Heart right ventricle (tissue), 16 donors: ENCODE measurements at regions not wholly inside any gene's neighbourhood (a gene's known extent, or its start where the extent isn't known, plus 50 kb on each side); places are given as distances from the start of the nearest gene placed in this dataset.

Source experiments
- ATAC-seq, 8 donors: fragments of 200-7000 bp; cut with Tn5 transposase; one replicate each; pipeline ENCODE4 v1.9.1; 2020; ENCODE audit warnings: mild to moderate bottlenecking in 8 of 8, moderate library complexity in 8 of 8, moderate number of reproducible peaks in 1 of 8
- DNase-seq, 2 donors: peaks; one replicate each; pipeline ENCODE4 v3.0.0-alpha.2; 2020
- H3K27ac ChIP-seq, 10 donors: fragments of 200-600 bp; sonication (generic) in 2 of 10; one replicate each; pipeline versions ENCODE4 v1.5.0 to v1.8.0; 2020 to 2022; ENCODE audit warnings: mild to moderate bottlenecking in 3 of 10
- H3K27me3 ChIP-seq, 7 donors: fragments of 200-600 bp; one replicate each; pipeline ENCODE4 v1.8.0; 2021 to 2022; ENCODE audit warnings: mild to moderate bottlenecking in 2 of 7
- H3K36me3 ChIP-seq, 9 donors: fragments of 200-600 bp; sonication (generic) in 1 of 9; one replicate each; pipeline versions ENCODE4 v1.5.0 to v1.8.0; 2020 to 2022; ENCODE audit warnings: mild to moderate bottlenecking in 2 of 9
- H3K4me1 ChIP-seq, 9 donors: fragments of 200-600 bp; sonication (generic) in 1 of 9; one replicate each; pipeline versions ENCODE4 v1.5.0 to v1.8.0; 2020 to 2022; ENCODE audit warnings: mild to moderate bottlenecking in 4 of 9
- H3K4me3 ChIP-seq, 10 donors: fragments of 200-600 bp; sonication (generic) in 2 of 10; one replicate each; pipeline versions ENCODE4 v1.5.0 to v1.8.0; 2020 to 2022; ENCODE audit warnings: mild to moderate bottlenecking in 7 of 10, moderate library complexity in 2 of 10
- H3K9me3 ChIP-seq, 11 donors: fragments of 200-600 bp in 10 of 11; sonication (generic) in 2 of 11; one replicate each; pipeline versions ENCODE4 v1.5.0 to v1.8.0; 2013 to 2022; ENCODE audit warnings: mild to moderate bottlenecking in 2 of 11, control low read depth in 1 of 11, moderate library complexity in 1 of 11
- CTCF ChIP-seq, 9 donors: fragments of 200-600 bp; sonication (generic) in 2 of 9; IDR thresholded peaks; one replicate each; pipeline versions ENCODE4 v1.5.0 to v1.8.0; 2021 to 2022; ENCODE audit warnings: antibody characterized with exemption in 9 of 9, mild to moderate bottlenecking in 5 of 9, moderate library complexity in 1 of 9
- WGBS, 2 donors: extraction: QIAGEN DNeasy Blood & Tissue Kit; methylation state at CpG; one replicate each; pipeline ENCODE4 v1.1.7; 2013; ENCODE audit warnings: inconsistent platforms in 1 of 2; 5-methylcytosine and 5-hydroxymethylcytosine counted together
- intact Hi-C, 10 donors: fragments of 100-400 bp; cut with DNase I; formaldehyde crosslinking; loops; one replicate each; pipeline versions ENCODE4 v1.11.1 to v1.14.2; 2022
- donor health status: Arrhythmogenic right ventricular cardiomyopathy.
- donor health status: ischemic (EF 13 %, LVEDD 7.1; RV severe dilation, severe dysfunction).
- donor health status: healthy with polysubstance abuse.
- donor health status: DM: no; HTN: yes; CAD: no.
- donor health status: DM: no; HTN: no; CAD: no.
- donor health status: ischemic (EF 25% LVEDD 6.9; RV normal size, moderate dysfunction).
- donor health status: ischemic (EF 25% LVEDD 5.7; RV mildly dilated, moderate dysfunction).
- donor health status: healthy.
- donor health status: DM: yes; HTN: yes; CAD: no.
- donor health status: Ischemic cardiomyopathy.
- donor health status: ischemic (EF 35%, LVEDD 5.7; RV mildly dilated, moderate dysfunction).
- donor health status: nonischemic (EF 11% LVEDD 7.7; RV severe dilation, severe dysfunction).
- donor health status: DM: yes; HTN: yes; CAD: no.
- donor health status: PGD.
- donor health status: ischemic (EF 29% LVEDD 5.4; RV normal size, mild dysfunction).
- donor health status: nonischemic (EF 23%, LVEDD 6.1; RV moderate dilation, normal function).

DNA sequence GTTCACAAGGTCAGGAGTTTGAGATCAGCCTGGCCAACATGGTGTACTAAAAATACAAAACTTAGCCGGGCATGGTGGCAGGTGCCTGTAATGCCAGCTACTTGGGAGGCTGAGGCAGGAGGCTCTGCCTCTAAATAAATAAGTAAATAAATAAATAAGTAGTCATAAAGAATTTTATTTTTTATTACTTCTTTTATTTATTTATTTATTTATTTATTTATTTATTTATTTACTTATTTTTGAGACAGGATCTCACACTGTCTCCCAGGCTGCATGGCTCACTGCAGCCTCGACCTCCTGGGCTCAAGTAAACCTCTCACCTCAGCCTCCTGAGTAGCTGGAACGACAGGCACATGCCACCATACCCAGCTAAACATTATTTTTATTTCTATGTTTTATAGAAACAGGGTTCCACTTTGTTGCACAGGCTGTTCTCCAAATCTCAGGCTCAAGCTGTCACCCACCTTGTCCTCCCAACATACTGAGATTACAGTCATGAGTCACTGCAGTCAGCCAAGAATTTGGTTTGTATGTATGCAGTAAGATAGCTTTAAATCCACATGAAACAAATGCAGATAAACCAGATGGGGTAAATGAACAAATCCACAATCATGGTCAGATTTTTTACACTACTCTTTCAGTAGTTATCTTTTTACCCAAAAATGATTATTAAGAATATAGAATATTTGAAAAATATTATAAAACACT is 523.3 kb upstream of the RGS18 start:
- no peaks in the 10 kb centered on the region for H3K27me3 ChIP-seq
- no peak overlapping the region for H3K4me3 ChIP-seq
- H3K4me1 ChIP-seq: no peaks in the 10 kb centered on the region
- WGBS, 2 donors: 85 to 89% methylated on average over 3 of the region's 3 CpGs
- intact Hi-C loops: no loop called here
- H3K27ac ChIP-seq: no peak overlapping the region
- ATAC-seq (no peak), DNase-seq (no peak)
- no peak for TF ChIP-seq CTCF (IDR thresholded peaks at IDR 0.05)
- peaks cover 0 to 13% (median 0%) of the 10 kb centered on the region in 11 donors for H3K9me3 ChIP-seq
- no peaks in the 10 kb centered on the region for H3K36me3 ChIP-seq

GRCh38 chr1:191636345-191636744 is 521.9 kb upstream of the RGS18 start:
- no peak for ATAC-seq

GRCh38 chr1:191641420-191642260 is 516.6 kb upstream of the RGS18 start:
- DNase-seq (no peak), ATAC-seq (no peak)
- Histone ChIP-seq H3K27me3 (no peaks in the 10 kb centered on the region), H3K4me3 (no peak overlapping the region), H3K27ac (no peak overlapping the region), H3K36me3 (no peaks in the 10 kb centered on the region), H3K9me3 (peaks cover 0 to 4% (median 0%) of the 10 kb centered on the region in 11 donors), H3K4me1 (no peaks in the 10 kb centered on the region)
- intact Hi-C loops: no loop called here
- WGBS, 2 donors: 74 to 79% methylated on average over 9 of the region's 9 CpGs
- TF ChIP-seq CTCF (IDR thresholded peaks at IDR 0.05): no peak

More at GRCh38 chr1:191636345-191636744, 521.9 kb upstream of the RGS18 start:
- Histone ChIP-seq H3K27me3 (no peaks in the 10 kb centered on the region), H3K9me3 (peaks cover 0 to 3% (median 0%) of the 10 kb centered on the region in 11 donors), H3K4me1 (no peaks in the 10 kb centered on the region), H3K27ac (no peak overlapping the region), H3K36me3 (no peaks in the 10 kb centered on the region), H3K4me3 (no peak overlapping the region)
- intact Hi-C loops: no loop called here
- no peak for DNase-seq
- TF ChIP-seq CTCF (IDR thresholded peaks at IDR 0.05): no peak

- 81 to 89% methylated on average over 1 of the region's 1 CpG for WGBS, 2 donors
- no peaks in the 10 kb centered on the region for H3K27me3 ChIP-seq
- H3K9me3 ChIP-seq: peaks cover 0 to 10% (median 0%) of the 10 kb centered on the region in 11 donors
- H3K27ac ChIP-seq: no peak overlapping the region
- ATAC-seq (no peak), DNase-seq (no peak)
- no peak overlapping the region for H3K4me3 ChIP-seq
- no peaks in the 10 kb centered on the region for H3K36me3 ChIP-seq
- TF ChIP-seq CTCF (IDR thresholded peaks at IDR 0.05): no peak
- H3K4me1 ChIP-seq: no peaks in the 10 kb centered on the region
- intact Hi-C loops: no loop called here
These were observed 515.2 kb upstream of the RGS18 start for GRCh38 chr1:191643060-191643459.
